ENCODE measurements at regions not wholly inside any gene's neighbourhood (a gene's known extent, or its start where the extent isn't known, plus 50 kb on each side); places are given as distances from the start of the nearest gene placed in this dataset.

DNA sequence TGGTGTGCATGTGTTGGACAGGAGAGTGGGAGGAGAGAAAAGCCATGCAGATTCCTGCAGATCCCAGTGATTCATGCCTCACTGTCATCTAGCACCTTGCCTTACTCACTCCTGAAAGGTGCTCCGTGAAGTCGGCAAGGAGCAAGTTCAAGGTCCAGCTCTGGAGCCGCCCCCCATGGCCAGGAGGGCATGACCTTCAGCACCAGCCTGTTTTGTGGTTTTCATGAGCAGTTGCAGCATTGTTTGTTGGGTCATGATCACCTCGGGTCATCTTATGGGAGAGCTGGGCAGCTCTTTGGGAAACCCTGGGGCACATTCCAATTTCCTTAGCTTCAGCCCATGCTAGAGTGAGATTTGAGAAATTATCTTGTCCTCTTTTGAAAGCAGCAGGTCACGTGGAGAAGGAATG, 137.5 kb upstream of the IRX3 start:
- H3K9me3 ChIP-seq (ENCODE audit: severe bottlenecking) = no peaks in the 10 kb centered on the region
- TF ChIP-seq CTCF (IDR thresholded peaks at IDR 0.05; ENCODE audit: low read depth, low read length) = no peak
- no peak overlapping the region for H3K4me3 ChIP-seq (ENCODE audit: low read depth, low read length)
- no peaks in the 10 kb centered on the region for H3K27me3 ChIP-seq (ENCODE audit: insufficient read depth, low read depth, severe bottlenecking)
- no peaks in the 10 kb centered on the region for H3K36me3 ChIP-seq
- H3K27ac ChIP-seq = no peak overlapping the region
- no peak for DNase-seq

DNA sequence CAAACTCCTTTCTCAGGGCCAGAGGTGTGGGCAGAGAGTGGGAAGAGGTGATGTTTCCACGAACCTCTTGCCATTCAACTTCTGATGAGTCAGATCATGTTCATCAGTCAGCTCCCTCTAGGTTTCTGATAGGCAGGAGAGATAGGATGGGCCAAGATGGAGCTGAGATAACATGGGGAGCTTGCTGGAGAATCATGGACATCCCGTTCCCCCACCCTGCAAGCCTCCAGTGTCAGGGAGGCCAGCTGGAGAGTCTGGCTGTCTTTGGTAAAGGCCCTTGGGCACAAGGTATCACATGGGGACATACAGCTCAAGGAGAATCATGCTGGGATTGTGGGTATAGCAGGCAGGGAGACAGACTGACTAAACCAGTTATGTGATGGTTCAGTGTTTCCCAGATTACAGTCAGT, 136.0 kb upstream of the IRX3 start:
- Histone ChIP-seq H3K27ac (no peak overlapping the region), H3K36me3 (no peaks in the 10 kb centered on the region), H3K27me3 (ENCODE audit: insufficient read depth, low read depth, severe bottlenecking) (no peaks in the 10 kb centered on the region), H3K4me3 (ENCODE audit: low read depth, low read length) (no peak overlapping the region), H3K9me3 (ENCODE audit: severe bottlenecking) (no peaks in the 10 kb centered on the region)
- TF ChIP-seq CTCF (IDR thresholded peaks at IDR 0.05; ENCODE audit: low read depth, low read length) = no peak
- DNase-seq = no peak

DNA sequence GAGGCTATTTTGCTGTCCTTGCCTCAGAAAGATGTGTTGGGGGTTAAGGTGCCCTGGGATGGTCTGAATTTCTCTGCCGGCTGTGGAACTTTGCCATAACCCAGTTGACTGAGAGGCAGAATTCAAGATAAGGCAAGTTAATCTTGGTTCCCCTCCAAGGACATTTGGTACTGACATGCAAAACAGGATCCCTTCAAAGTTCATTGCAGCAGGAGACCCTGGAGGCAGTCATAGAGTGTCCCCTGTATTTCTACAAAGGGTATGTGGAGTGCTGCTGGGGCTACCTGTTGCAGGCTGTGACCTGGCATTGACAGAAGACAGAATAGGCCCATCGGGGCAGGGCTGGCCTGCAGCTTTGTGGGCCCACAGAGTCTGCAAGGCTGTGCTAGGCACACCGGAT, 135.6 kb upstream of the IRX3 start:
- H3K9me3 ChIP-seq (ENCODE audit: severe bottlenecking) = no peaks in the 10 kb centered on the region
- H3K4me3 ChIP-seq (ENCODE audit: low read depth, low read length) = no peak overlapping the region
- no peak for DNase-seq
- H3K36me3 ChIP-seq = no peaks in the 10 kb centered on the region
- H3K27me3 ChIP-seq (ENCODE audit: insufficient read depth, low read depth, severe bottlenecking) = no peaks in the 10 kb centered on the region
- H3K27ac ChIP-seq = no peak overlapping the region
- no peak for TF ChIP-seq CTCF (IDR thresholded peaks at IDR 0.05; ENCODE audit: low read depth, low read length)

DNA sequence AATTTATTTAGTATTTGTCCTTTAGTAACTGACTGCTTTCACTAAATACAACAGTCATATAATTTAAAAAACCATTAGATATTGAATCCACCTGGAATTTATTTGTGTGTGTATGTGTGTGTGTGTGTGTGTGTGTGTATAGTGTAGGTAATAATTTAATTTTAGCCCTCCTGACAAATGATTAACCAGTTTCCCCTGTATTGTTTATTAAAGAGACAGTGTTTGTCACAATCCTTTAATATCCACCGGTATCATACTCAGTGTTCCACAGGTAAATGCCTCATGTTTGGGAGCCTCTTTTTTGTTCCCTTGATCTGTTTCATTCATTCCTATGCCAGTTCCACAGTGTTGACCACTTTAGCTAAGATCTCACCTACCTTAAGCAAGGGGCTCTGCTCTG, 134.6 kb upstream of the IRX3 start:
- no peak for DNase-seq
- Histone ChIP-seq H3K36me3 (no peaks in the 10 kb centered on the region), H3K9me3 (ENCODE audit: severe bottlenecking) (no peaks in the 10 kb centered on the region), H3K27me3 (ENCODE audit: insufficient read depth, low read depth, severe bottlenecking) (no peaks in the 10 kb centered on the region), H3K4me3 (ENCODE audit: low read depth, low read length) (no peak overlapping the region), H3K27ac (no peak overlapping the region)
- no peak for TF ChIP-seq CTCF (IDR thresholded peaks at IDR 0.05; ENCODE audit: low read depth, low read length)

GRCh38 chr16:54418903-54419302, 132.3 kb upstream of the IRX3 start:
- Histone ChIP-seq H3K9me3 (ENCODE audit: severe bottlenecking) (no peaks in the 10 kb centered on the region), H3K27me3 (ENCODE audit: insufficient read depth, low read depth, severe bottlenecking) (no peaks in the 10 kb centered on the region), H3K4me3 (ENCODE audit: low read depth, low read length) (no peak overlapping the region), H3K36me3 (no peaks in the 10 kb centered on the region), H3K27ac (no peak overlapping the region)
- no peak for DNase-seq
- TF ChIP-seq CTCF (IDR thresholded peaks at IDR 0.05; ENCODE audit: low read depth, low read length) = no peak

- DNase-seq = no peak
- Histone ChIP-seq H3K36me3 (no peaks in the 10 kb centered on the region), H3K27me3 (ENCODE audit: insufficient read depth, low read depth, severe bottlenecking) (no peaks in the 10 kb centered on the region), H3K9me3 (ENCODE audit: severe bottlenecking) (no peaks in the 10 kb centered on the region), H3K4me3 (ENCODE audit: low read depth, low read length) (no peak overlapping the region), H3K27ac (no peak overlapping the region)
- TF ChIP-seq CTCF (IDR thresholded peaks at IDR 0.05; ENCODE audit: low read depth, low read length) = no peak
Observed at GRCh38 chr16:54417384-54417783, 130.8 kb upstream of the IRX3 start.
